HG02623 (cell line): ENCODE measurements at regions not wholly inside any gene's neighbourhood (a gene's known extent, or its start where the extent isn't known, plus 50 kb on each side); places are given as distances from the start of the nearest gene placed in this dataset.

Source experiments
- ATAC-seq: cut with Tn5 transposase; IDR thresholded peaks from one replicate; pipeline ENCODE4 v1.9.1; 2021; ENCODE audit warnings: moderate library complexity; ENCODE audit not compliant: unreplicated experiment

- ATAC-seq = no peak
Measured at GRCh38 chr2:120620025-120620793, 115.5 kb upstream of the GLI2 start.

GRCh38 chr2:120622159-120622869 is 113.4 kb upstream of the GLI2 start:
- ATAC-seq = no peak

DNA sequence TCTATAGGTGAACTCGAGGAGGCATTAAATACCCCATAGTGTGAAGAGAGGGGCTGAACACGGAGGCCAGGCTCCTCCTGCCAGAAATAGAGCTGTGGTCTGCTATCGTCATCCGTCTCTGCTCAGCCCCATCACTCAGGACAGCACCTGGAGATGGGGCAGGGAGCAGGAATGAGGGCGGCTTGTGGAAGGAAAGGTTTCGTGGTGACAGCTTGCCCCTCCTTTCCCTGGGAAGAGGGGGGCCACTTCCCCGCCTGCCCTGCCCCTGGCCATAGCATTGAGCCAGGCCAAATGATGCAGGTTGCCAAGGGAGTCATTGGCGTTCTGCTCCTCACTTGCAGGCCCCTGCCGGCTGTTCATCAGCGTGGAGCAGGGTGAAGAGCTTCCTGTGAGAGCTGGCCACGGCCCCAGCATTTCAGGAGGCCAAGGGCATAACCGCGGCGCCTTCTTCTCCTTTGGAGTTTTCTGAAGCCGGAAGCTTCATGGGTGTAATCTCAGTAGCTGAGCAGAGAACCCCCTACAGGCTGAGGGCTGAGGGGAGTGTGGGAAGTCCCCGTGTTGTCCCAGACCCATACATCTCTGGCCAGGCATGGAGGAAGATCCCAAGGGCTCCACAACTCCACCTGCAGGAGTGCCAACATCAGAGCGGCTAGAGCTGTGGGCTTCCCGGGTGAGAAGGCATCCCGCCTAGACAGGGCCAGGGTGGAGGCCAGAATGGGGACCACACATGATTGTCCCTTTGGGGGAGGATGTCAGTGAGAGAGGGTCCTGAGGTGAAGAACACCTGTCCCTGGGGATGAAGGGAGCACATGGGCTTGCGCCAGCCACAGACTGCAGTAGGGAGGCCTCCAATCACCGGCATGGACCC is 112.5 kb upstream of the GLI2 start:
- ATAC-seq = no peak

DNA sequence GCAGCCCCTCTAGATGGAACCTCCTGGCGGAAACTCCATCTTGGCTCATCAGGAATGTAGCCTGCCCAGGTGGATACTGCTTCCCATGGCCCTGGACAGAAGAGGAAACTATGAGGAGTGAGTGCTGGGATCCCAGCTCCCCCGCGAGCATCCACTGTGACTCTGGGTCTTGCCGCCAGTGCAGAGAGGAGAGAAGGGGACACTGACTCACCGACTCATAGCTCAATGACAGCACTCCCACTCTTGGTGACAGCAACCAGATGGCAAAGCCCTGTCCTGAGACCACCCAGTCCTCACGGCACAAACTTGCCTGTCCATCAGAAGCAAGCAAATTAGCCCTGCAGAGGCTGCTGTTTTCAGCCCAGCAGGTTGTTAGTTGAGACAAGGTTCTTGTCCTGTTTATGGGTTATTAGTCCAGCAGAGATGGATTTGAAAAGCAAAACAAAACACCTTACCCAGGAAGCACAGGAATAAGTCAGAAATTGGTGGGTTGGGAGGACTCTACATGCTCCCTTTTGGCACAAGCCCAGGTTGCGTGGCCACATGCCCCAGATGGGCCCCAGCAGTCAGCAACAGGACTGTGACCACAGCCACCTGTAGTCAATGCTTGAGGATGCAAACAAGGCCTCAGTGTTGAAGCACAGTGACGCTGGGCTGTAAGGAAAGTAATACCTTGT is 111.5 kb upstream of the GLI2 start:
- no peak for ATAC-seq

GRCh38 chr2:120624738-120625446 is 110.8 kb upstream of the GLI2 start:
- no peak for ATAC-seq

GRCh38 chr2:120625865-120626560 is 109.7 kb upstream of the GLI2 start:
- ATAC-seq = no peak

- no peak for ATAC-seq
Measured at GRCh38 chr2:120626566-120626965, 109.1 kb upstream of the GLI2 start.

- no peak for ATAC-seq
Measured at GRCh38 chr2:120628248-120628647, 107.4 kb upstream of the GLI2 start.

- ATAC-seq = no peak
Measured at GRCh38 chr2:120629241-120629895, 106.3 kb upstream of the GLI2 start.

GRCh38 chr2:120630031-120630701 is 105.5 kb upstream of the GLI2 start:
- ATAC-seq = no peak

DNA sequence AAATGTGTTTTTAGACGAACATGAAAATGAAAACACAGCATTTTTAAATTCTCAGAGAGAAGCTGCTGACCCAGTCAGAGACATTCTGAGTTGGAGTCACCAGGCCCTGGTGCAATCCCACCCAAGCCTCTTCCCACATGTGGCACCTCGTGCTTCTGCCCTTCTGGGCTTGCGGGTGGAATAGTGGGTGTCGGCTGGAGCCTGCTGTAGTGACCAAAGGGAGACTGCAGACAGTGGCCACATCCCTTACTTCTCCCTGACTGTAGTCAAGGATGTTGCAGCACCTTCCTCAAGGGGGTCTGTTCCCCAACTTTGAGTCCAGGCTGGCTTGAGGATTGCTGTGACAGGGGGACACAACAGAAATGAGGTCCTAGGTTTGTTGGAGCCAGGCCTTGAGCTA is 104.4 kb upstream of the GLI2 start:
- ATAC-seq = no peak

GRCh38 chr2:120631724-120632123 is 103.9 kb upstream of the GLI2 start:
- no peak for ATAC-seq

GRCh38 chr2:120632796-120633646 is 102.6 kb upstream of the GLI2 start:
- ATAC-seq = no peak

DNA sequence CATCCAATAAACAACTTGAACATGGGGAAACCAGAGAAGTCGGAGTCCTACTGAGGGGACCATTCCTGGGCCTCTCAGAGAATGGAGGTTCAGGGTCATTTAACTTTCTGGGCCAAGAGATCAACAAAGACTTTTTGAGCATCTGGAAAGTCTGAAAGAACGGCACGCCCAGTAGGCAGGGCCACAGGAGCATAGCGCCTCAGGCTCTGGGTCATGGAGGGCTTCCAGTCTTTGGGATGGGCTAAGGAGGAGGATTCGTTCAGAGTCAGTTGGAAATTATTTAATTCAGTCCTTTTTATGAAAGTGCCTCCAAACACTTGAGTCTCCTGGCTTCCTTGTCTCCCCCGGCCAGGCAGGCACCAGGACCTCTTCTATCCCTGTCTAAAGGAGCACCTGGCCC is 101.1 kb upstream of the GLI2 start:
- ATAC-seq = no peak

GRCh38 chr2:120635146-120635545 is 100.5 kb upstream of the GLI2 start:
- no peak for ATAC-seq

- ATAC-seq = no peak
Measured at GRCh38 chr2:120637847-120638246, 97.8 kb upstream of the GLI2 start.

GRCh38 chr2:120638450-120638849 is 97.2 kb upstream of the GLI2 start:
- no peak for ATAC-seq

GRCh38 chr2:120641366-120641771 is 94.3 kb upstream of the GLI2 start:
- no peak for ATAC-seq
